Testis (tissue), 2 donors: ENCODE measurements at regions not wholly inside any gene's neighbourhood (a gene's known extent, or its start where the extent isn't known, plus 50 kb on each side); places are given as distances from the start of the nearest gene placed in this dataset.

ENCODE experiments used
- CTCF ChIP-seq, 3 experiments: fragments of 450-650 bp in 2 of 3; fragments of 200-600 bp in 1 of 3; sonication (generic) in 1 of 3; IDR thresholded peaks; one replicate each; pipeline ENCODE4 v1.5.1; 2016 to 2019; ENCODE audit warnings: antibody characterized with exemption in 3 of 3, mild to moderate bottlenecking in 2 of 3, moderate library complexity in 1 of 3
- POLR2A ChIP-seq: fragments of 450-650 bp; IDR thresholded peaks from one replicate; pipeline ENCODE4 v1.6.1; 2017; ENCODE audit warnings: antibody characterized with exemption, mild to moderate bottlenecking, moderate library complexity

- TF ChIP-seq CTCF (IDR thresholded peaks at IDR 0.05): no peak
- no peak for TF ChIP-seq POLR2A
Observed at GRCh38 chr17:77318021-77318420, 177.3 kb downstream of the SEC14L1 start.
